KMS-11 (cell line): ENCODE measurements at regions not wholly inside any gene's neighbourhood (a gene's known extent, or its start where the extent isn't known, plus 50 kb on each side); places are given as distances from the start of the nearest gene placed in this dataset.

Experiments used
- H2AFZ ChIP-seq: fragments of 200-600 bp; sonication (generic); 2 replicates; pipeline ENCODE4 v1.6.1; 2016; ENCODE audit warnings: antibody characterized with exemption, mixed run types, low read depth
- H3K27ac ChIP-seq: fragments of 200-600 bp; sonication (generic); 2 replicates; pipeline ENCODE4 v1.6.1; 2016; ENCODE audit warnings: mild to moderate bottlenecking, mixed run types
- H3K27me3 ChIP-seq: fragments of 200-600 bp; sonication (generic); 2 replicates; pipeline ENCODE4 v1.6.1; 2017; ENCODE audit warnings: mild to moderate bottlenecking, low read depth, mixed run types, moderate library complexity; ENCODE audit not compliant: insufficient read depth
- H3K36me3 ChIP-seq: fragments of 200-600 bp; sonication (generic); 2 replicates; pipeline ENCODE4 v1.6.1; 2017; ENCODE audit warnings: mild to moderate bottlenecking, mixed run types; ENCODE audit not compliant: insufficient read depth
- H3K4me1 ChIP-seq: fragments of 200-600 bp; sonication (generic); 2 replicates; pipeline ENCODE4 v1.6.1; 2016; ENCODE audit warnings: mild to moderate bottlenecking, low read depth, mixed run types; ENCODE audit not compliant: poor library complexity, severe bottlenecking
- H3K4me2 ChIP-seq: fragments of 200-600 bp; sonication (generic); 2 replicates; pipeline ENCODE4 v1.7.0; 2016; ENCODE audit warnings: mild to moderate bottlenecking, mixed run types
- H3K4me3 ChIP-seq: fragments of 200-600 bp; sonication (generic); IDR thresholded peaks from 2 replicates; pipeline ENCODE4 v1.6.1; 2017; ENCODE audit warnings: low read depth, low read length, mixed read lengths; ENCODE audit not compliant: insufficient read depth
- H3K79me2 ChIP-seq: fragments of 200-600 bp; sonication (generic); 2 replicates; pipeline ENCODE4 v1.6.1; 2016; ENCODE audit warnings: low read depth, mixed run types; ENCODE audit not compliant: insufficient read depth
- H3K9ac ChIP-seq: fragments of 200-600 bp; sonication (generic); 2 replicates; pipeline ENCODE4 v1.6.1; 2016; ENCODE audit warnings: mild to moderate bottlenecking, mixed run types
- H4K20me1 ChIP-seq: fragments of 200-600 bp; sonication (generic); 2 replicates; pipeline ENCODE4 v1.6.1; 2016; ENCODE audit warnings: mild to moderate bottlenecking, mixed run types; ENCODE audit not compliant: insufficient read depth
- CTCF ChIP-seq: fragments of 200-600 bp; sonication (generic); conservative IDR thresholded peaks from 2 replicates; pipeline ENCODE4 v1.6.1; 2017; ENCODE audit warnings: low read depth, mild to moderate bottlenecking, antibody characterized with exemption, low read length, moderate library complexity, mixed read lengths

GRCh38 chr1:186745531-186746146, 65.4 kb upstream of the PTGS2 start:
- Histone ChIP-seq H3K27me3 (no peaks in the 10 kb centered on the region), H3K9ac (no peak overlapping the region), H3K27ac (no peak overlapping the region), H2AFZ (no peak overlapping the region), H3K4me1 (no peaks in the 10 kb centered on the region), H3K36me3 (no peaks in the 10 kb centered on the region), H3K4me2 (no peak overlapping the region), H3K79me2 (no peaks in the 10 kb centered on the region), H4K20me1 (no peaks in the 10 kb centered on the region), H3K4me3 (no peak overlapping the region)
- TF ChIP-seq CTCF: no peak

- TF ChIP-seq CTCF: no peak
- H4K20me1 ChIP-seq: no peaks in the 10 kb centered on the region
- no peaks in the 10 kb centered on the region for H3K4me1 ChIP-seq
- H3K4me3 ChIP-seq: no peak overlapping the region
- no peak overlapping the region for H3K27ac ChIP-seq
- no peaks in the 10 kb centered on the region for H3K27me3 ChIP-seq
- no peak overlapping the region for H2AFZ ChIP-seq
- no peak overlapping the region for H3K9ac ChIP-seq
- no peaks in the 10 kb centered on the region for H3K79me2 ChIP-seq
- H3K4me2 ChIP-seq: no peak overlapping the region
- no peaks in the 10 kb centered on the region for H3K36me3 ChIP-seq
These were observed 61.4 kb upstream of the PTGS2 start for GRCh38 chr1:186741640-186742039.

- Histone ChIP-seq H3K4me3 (no peak overlapping the region), H2AFZ (no peak overlapping the region)
- no peak for TF ChIP-seq CTCF
These were observed 60.1 kb upstream of the PTGS2 start for GRCh38 chr1:186740324-186740723.

GRCh38 chr1:186739515-186739914, 59.3 kb upstream of the PTGS2 start:
- Histone ChIP-seq H3K4me2 (no peak overlapping the region), H2AFZ (no peak overlapping the region), H3K4me3 (no peak overlapping the region), H3K36me3 (no peaks in the 10 kb centered on the region), H3K9ac (no peak overlapping the region), H3K79me2 (no peaks in the 10 kb centered on the region), H3K27ac (no peak overlapping the region), H4K20me1 (no peaks in the 10 kb centered on the region), H3K4me1 (no peaks in the 10 kb centered on the region), H3K27me3 (no peaks in the 10 kb centered on the region)
- no peak for TF ChIP-seq CTCF

More at GRCh38 chr1:186740324-186740723, 60.1 kb upstream of the PTGS2 start:
- Histone ChIP-seq H3K4me1 (no peaks in the 10 kb centered on the region), H3K36me3 (no peaks in the 10 kb centered on the region), H3K79me2 (no peaks in the 10 kb centered on the region), H3K27me3 (no peaks in the 10 kb centered on the region), H3K9ac (no peak overlapping the region), H4K20me1 (no peaks in the 10 kb centered on the region), H3K4me2 (no peak overlapping the region), H3K27ac (no peak overlapping the region)
